Mesendoderm (in vitro differentiated cells): ENCODE measurements at regions not wholly inside any gene's neighbourhood (a gene's known extent, or its start where the extent isn't known, plus 50 kb on each side); places are given as distances from the start of the nearest gene placed in this dataset.
"Not testable (repeated sequence)": the region's sequence is repeated elsewhere in the genome, so short reads cannot be mapped to it uniquely, and the experiment has no call there.

ENCODE experiments used
- DNase-seq: peaks from one replicate; pipeline ENCODE4 v3.0.0; 2013
- H2AK5ac ChIP-seq: 2 replicates; pipeline ENCODE4 v1.6.1; 2013; ENCODE audit warnings: low read length, inconsistent platforms
- H2BK120ac ChIP-seq: 2 replicates; pipeline ENCODE4 v1.6.1; 2013; ENCODE audit warnings: low read depth, mild to moderate bottlenecking, low read length, moderate library complexity, mixed read lengths
- H2BK15ac ChIP-seq: replicated peaks from 2 replicates; pipeline ENCODE4 v1.6.1; 2013; ENCODE audit warnings: low read depth, mild to moderate bottlenecking, moderate library complexity
- H2BK5ac ChIP-seq: 2 replicates; pipeline ENCODE4 v1.6.1; 2013; ENCODE audit warnings: low read length, inconsistent platforms
- H3K18ac ChIP-seq: 2 replicates; pipeline ENCODE4 v1.6.1; 2013; ENCODE audit warnings: mild to moderate bottlenecking, low read length, mixed read lengths
- H3K23ac ChIP-seq: one replicate; pipeline ENCODE4 v1.6.1; 2013; ENCODE audit warnings: low read length
- H3K27ac ChIP-seq: 2 replicates; pipeline ENCODE4 v1.5.1; 2013; ENCODE audit warnings: low read depth, mild to moderate bottlenecking, inconsistent platforms, low read length, moderate library complexity
- H3K27me3 ChIP-seq: 2 replicates; pipeline ENCODE4 v1.6.1; 2013; ENCODE audit warnings: low read length, control low read depth, mild to moderate bottlenecking, inconsistent platforms; ENCODE audit not compliant: insufficient read depth, poor library complexity
- H3K36me3 ChIP-seq: 2 replicates; pipeline ENCODE4 v1.6.1; 2013; ENCODE audit warnings: low read length, inconsistent platforms; ENCODE audit not compliant: control insufficient read depth, insufficient read depth
- H3K4ac ChIP-seq: one replicate; pipeline ENCODE4 v1.6.1; 2013; ENCODE audit warnings: low read depth, mild to moderate bottlenecking, low read length, moderate library complexity
- H3K4me1 ChIP-seq: 2 replicates; pipeline ENCODE4 v1.6.1; 2013; ENCODE audit warnings: low read depth, low read length, inconsistent platforms; ENCODE audit not compliant: control insufficient read depth
- H3K4me2 ChIP-seq: 2 replicates; pipeline ENCODE4 v1.6.1; 2013; ENCODE audit warnings: low read length
- H3K4me3 ChIP-seq: 2 replicates; pipeline ENCODE4 v1.5.1; 2013; ENCODE audit warnings: mild to moderate bottlenecking, low read length
- H3K56ac ChIP-seq: one replicate; pipeline ENCODE4 v1.6.1; 2013; ENCODE audit warnings: low read length
- H3K79me1 ChIP-seq: 2 replicates; pipeline ENCODE4 v1.6.1; 2013; ENCODE audit warnings: low read length, inconsistent platforms
- H3K79me2 ChIP-seq: 2 replicates; pipeline ENCODE4 v1.6.1; 2013; ENCODE audit warnings: mild to moderate bottlenecking, low read length; ENCODE audit not compliant: control insufficient read depth, insufficient read depth
- H3K9ac ChIP-seq: 2 replicates; pipeline ENCODE4 v1.6.1; 2013; ENCODE audit warnings: low read length, inconsistent platforms
- H4K5ac ChIP-seq: one replicate; pipeline ENCODE4 v1.6.1; 2013; ENCODE audit warnings: low read length
- H4K8ac ChIP-seq: one replicate; pipeline ENCODE4 v1.6.1; 2013; ENCODE audit warnings: low read depth, mild to moderate bottlenecking, control low read depth, low read length, moderate library complexity
- WGBS: extraction: QIAGEN DNeasy Blood & Tissue Kit; methylation state at CpG from one replicate; pipeline ENCODE4 v1.1.7; 2013; ENCODE audit warnings: low lambda C conversion rate, missing lambda C conversion rate; ENCODE audit not compliant: insufficient coverage; ENCODE audit errors: extremely low coverage; 5-methylcytosine and 5-hydroxymethylcytosine counted together

DNA sequence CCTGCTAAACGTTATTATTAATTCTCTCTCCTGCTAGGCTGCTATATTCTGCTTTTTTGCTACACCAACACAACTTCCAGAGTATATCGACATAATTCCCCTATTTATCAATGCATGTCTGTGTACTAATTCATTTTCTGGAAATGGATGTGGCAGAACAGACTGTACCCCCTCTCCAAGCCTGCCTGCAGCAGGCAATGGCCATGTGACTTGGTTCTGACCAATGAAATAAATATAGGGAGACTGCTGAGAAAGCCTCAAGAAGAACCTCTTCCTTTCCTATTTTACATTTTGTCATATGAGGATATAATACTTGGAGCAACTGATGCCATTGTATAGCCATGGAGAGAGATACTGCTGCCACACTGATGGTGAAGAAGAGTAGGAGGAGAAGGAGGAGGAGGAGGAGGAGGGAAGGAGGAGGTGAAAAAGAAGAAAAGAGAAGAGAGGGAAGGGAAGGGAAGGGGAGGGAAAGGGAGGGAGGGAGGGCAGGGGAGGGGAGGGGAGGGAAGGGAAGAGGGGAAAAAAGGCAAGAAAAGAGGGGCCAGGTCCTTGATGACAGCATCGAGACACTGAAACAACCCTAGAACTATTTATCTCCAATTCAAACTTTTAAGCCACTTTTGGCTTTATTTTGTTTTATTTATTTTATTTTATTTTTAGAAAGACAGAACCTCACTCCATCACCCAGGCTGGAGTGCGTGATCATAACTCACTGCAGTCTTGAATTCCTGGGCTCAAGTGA lies 57.0 kb upstream of the SPP1 start:
- Histone ChIP-seq H4K5ac (peak overlapping the region; percentile 53), H3K79me2 (peaks cover 3% of the 10 kb centered on the region), H2BK5ac (peak overlapping the region; percentile 83), H2BK120ac (peak overlapping the region; percentile 99), H4K8ac (no peak overlapping the region), H3K4me3 (no peak overlapping the region), H3K18ac (peak overlapping the region; percentile 98), H3K23ac (no peak overlapping the region), H3K4ac (peak overlapping the region; percentile 79), H3K4me1 (peaks cover 18% of the 10 kb centered on the region), H3K27ac (peak overlapping the region; percentile 99), H3K79me1 (no peaks in the 10 kb centered on the region), H3K56ac (peak overlapping the region; percentile 71), H3K36me3 (no peaks in the 10 kb centered on the region), H3K4me2 (peak overlapping the region; percentile 8), H2AK5ac (peak overlapping the region; percentile 6), H2BK15ac (peak overlapping the region; percentile 89), H3K27me3 (no peaks in the 10 kb centered on the region), H3K9ac (peak overlapping the region; percentile 30)
- DNase-seq: no peak
- WGBS: no CpG with 5 or more reads among the region's 4 CpGs

DNA sequence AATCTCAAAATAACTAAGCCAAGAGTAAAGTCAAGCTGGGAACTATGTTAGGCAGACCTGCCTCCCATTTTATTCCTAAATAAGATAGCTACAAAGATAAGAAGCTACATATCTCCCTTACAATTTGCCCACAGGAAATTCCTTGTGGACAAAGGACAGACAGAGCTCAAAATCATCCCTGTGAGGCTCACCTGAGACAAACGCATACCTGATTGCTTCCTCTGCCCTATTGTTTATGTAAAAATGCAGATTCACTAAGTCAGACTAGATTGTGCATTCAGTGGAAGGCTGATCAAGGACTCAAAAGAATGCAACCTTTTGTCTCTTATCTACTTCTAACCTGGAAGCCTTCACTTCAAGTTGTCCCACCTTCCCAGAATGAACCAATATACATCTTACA lies 56.2 kb upstream of the SPP1 start:
- H3K27me3 ChIP-seq, H4K5ac ChIP-seq: not testable (repeated sequence)

GRCh38 chr4:87919941-87920340 lies 55.6 kb upstream of the SPP1 start:
- peak overlapping the region; percentile 97 for H2AK5ac ChIP-seq
- H4K8ac ChIP-seq: no peak overlapping the region
- H3K36me3 ChIP-seq: no peaks in the 10 kb centered on the region
- no peaks in the 10 kb centered on the region for H3K79me1 ChIP-seq
- peak overlapping the region; percentile 99 for H3K4ac ChIP-seq
- peak overlapping the region; percentile 99 for H2BK5ac ChIP-seq
- peaks cover 5% of the 10 kb centered on the region for H3K79me2 ChIP-seq
- no peak overlapping the region for H3K4me3 ChIP-seq
- peak overlapping the region; percentile 31 for H3K4me2 ChIP-seq
- WGBS: no CpG with 5 or more reads among the region's 2 CpGs
- H3K27me3 ChIP-seq: no peaks in the 10 kb centered on the region
- peak overlapping the region; percentile 98 for H2BK120ac ChIP-seq
- peak overlapping the region; percentile 92 for H2BK15ac ChIP-seq
- DNase-seq: no peak
- H3K9ac ChIP-seq: peak overlapping the region; percentile 68
- H4K5ac ChIP-seq: peak overlapping the region; percentile 71
- peak overlapping the region; percentile 89 for H3K56ac ChIP-seq
- H3K18ac ChIP-seq: peak overlapping the region; percentile 99
- H3K27ac ChIP-seq: peak overlapping the region; percentile 99
- peak overlapping the region; percentile 66 for H3K23ac ChIP-seq
- peaks cover 18% of the 10 kb centered on the region for H3K4me1 ChIP-seq

More for the DNA sequence above, 56.2 kb upstream of the SPP1 start:
- peaks cover 18% of the 10 kb centered on the region for H3K4me1 ChIP-seq
- not testable (repeated sequence) for H3K79me1 ChIP-seq, H3K23ac ChIP-seq, H2AK5ac ChIP-seq, H3K36me3 ChIP-seq, H3K4me2 ChIP-seq, H4K8ac ChIP-seq, H3K4me3 ChIP-seq, H3K79me2 ChIP-seq
- H3K9ac ChIP-seq: peak overlapping the region; percentile 68
- H3K56ac ChIP-seq: peak overlapping the region; percentile 89
- H3K4ac ChIP-seq: peak overlapping the region; percentile 99
- peak; percentile 71 for DNase-seq
- H2BK5ac ChIP-seq: peak overlapping the region; percentile 99
- H3K27ac ChIP-seq: peak overlapping the region; percentile 99
- H3K18ac ChIP-seq: peak overlapping the region; percentile 99
- peak overlapping the region; percentile 99 for H2BK120ac ChIP-seq
- H2BK15ac ChIP-seq: peak overlapping the region; percentile 89
- WGBS: no CpG with 5 or more reads among the region's 1 CpG

- H3K27me3 ChIP-seq: no peaks in the 10 kb centered on the region
- H4K5ac ChIP-seq: peak overlapping the region; percentile 56
- H3K79me1 ChIP-seq: no peaks in the 10 kb centered on the region
- no peak overlapping the region for H3K23ac ChIP-seq
- H3K36me3 ChIP-seq: no peaks in the 10 kb centered on the region
- H3K4me1 ChIP-seq: peaks cover 16% of the 10 kb centered on the region
- no peak overlapping the region for H2BK15ac ChIP-seq
- peaks cover 5% of the 10 kb centered on the region for H3K79me2 ChIP-seq
- no peak overlapping the region for H3K18ac ChIP-seq
- no peak overlapping the region for H2BK120ac ChIP-seq
- H3K56ac ChIP-seq: peak overlapping the region; percentile 89
- no peak overlapping the region for H2AK5ac ChIP-seq
- H3K4me2 ChIP-seq: no peak overlapping the region
- no peak overlapping the region for H3K4ac ChIP-seq
- WGBS: no CpG with 5 or more reads among the region's 2 CpGs
- peak overlapping the region; percentile 84 for H2BK5ac ChIP-seq
- no peak overlapping the region for H3K4me3 ChIP-seq
- H3K9ac ChIP-seq: peak overlapping the region; percentile 46
- no peak overlapping the region for H4K8ac ChIP-seq
- no peak for DNase-seq
- peak overlapping the region; percentile 62 for H3K27ac ChIP-seq
These were observed 55.0 kb upstream of the SPP1 start for GRCh38 chr4:87920478-87920877.

DNA sequence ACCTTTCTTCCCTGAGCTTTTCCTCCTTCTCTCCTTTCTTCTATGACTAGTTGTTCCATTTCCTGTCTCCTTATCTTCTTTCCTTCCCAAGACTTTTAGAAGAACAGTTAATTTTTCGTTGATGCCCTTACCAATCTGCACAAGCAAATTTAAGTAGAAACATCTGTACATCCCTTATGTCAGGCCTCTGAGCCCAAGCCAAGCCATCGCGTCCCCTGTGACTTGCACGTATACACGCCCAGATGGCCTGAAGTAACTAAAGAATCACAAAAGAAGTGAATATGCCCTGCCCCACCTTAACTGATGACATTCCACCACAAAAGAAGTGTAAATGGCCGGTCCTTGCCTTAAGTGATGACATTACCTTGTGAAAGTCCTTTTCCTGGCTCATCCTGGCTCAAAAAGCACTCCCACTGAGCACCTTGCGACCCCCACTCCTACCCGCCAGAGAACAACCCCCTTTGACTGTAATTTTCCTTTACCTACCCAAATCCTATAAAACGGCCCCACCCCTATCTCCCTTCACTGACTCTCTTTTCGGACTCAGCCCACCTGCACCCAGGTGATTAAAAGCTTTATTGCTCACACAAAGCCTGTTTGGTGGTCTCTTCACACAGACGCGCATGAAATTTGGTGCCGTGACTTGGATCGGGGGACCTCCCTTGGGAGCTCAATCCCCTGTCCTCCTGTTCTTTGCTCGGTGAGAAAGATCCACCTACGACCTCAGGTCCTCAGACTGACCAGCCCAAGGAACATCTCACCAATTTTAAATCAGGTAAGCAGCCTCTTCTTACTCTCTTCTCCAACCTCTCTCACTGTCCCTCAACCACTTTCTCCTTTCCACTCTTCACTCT lies 53.7 kb upstream of the SPP1 start:
- peak overlapping the region; percentile 19 for H2BK5ac ChIP-seq
- H3K4ac ChIP-seq: peak overlapping the region; percentile 9
- not testable (repeated sequence) for H4K8ac ChIP-seq, H3K18ac ChIP-seq, H3K27me3 ChIP-seq, H4K5ac ChIP-seq, H2BK15ac ChIP-seq, H3K36me3 ChIP-seq, H2AK5ac ChIP-seq, H3K79me1 ChIP-seq, H3K23ac ChIP-seq
- H3K9ac ChIP-seq: peak overlapping the region; percentile 72
- H3K4me2 ChIP-seq: peak overlapping the region; percentile 13
- peaks cover 12% of the 10 kb centered on the region for H3K4me1 ChIP-seq
- WGBS: no CpG with 5 or more reads among the region's 16 CpGs
- H2BK120ac ChIP-seq: peak overlapping the region; percentile 10
- peak overlapping the region; percentile 71 for H3K27ac ChIP-seq
- peak overlapping the region; percentile 2 for H3K4me3 ChIP-seq
- H3K79me2 ChIP-seq: peaks cover 16% of the 10 kb centered on the region
- peak; percentile 79 for DNase-seq
- H3K56ac ChIP-seq: peak overlapping the region; percentile 74
